ENCODE measurements at regions not wholly inside any gene's neighbourhood (a gene's known extent, or its start where the extent isn't known, plus 50 kb on each side); places are given as distances from the start of the nearest gene placed in this dataset.
"Not testable (repeated sequence)": the region's sequence is repeated elsewhere in the genome, so short reads cannot be mapped to it uniquely, and the experiment has no call there.

DNA sequence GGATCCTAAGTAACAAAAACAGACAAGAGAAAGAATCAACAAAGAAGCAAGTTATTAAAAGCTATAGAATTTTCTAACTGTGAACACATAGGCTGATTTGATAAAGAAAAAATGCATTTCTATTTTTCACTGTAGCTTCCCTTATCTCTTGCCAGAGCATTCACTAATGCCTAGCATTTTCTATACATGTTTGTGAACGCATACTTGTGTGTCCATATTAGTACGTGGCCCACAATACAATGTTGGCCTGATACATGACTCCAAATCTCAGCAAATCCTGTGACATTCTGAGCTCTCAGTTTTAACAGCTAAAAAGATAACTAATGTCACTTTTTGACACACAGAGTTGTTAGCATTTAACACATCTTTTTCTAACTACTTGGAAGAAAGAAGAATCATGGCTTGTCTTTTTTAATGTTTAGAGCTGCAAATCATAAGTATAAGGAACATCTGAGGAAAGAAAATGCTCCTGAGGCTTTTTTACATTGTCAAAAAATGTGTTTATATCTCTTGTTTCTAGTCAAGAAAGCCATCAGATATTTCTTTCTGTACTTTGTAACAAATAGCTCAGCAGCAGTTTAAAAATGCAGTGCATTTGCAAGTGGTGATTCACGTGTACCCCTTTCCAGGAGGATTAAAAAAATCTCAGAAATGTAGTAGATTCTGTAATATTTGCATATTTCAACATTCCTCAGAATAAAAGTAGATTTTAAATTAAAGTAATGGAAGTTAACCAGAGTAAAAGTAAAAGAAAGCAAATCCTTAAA lies 1646.8 kb upstream of the TMEFF2 start:
- H3K27me3 Mint-ChIP-seq: no peaks in the 10 kb centered on the region
- no peaks in the 10 kb centered on the region for H3K36me3 Mint-ChIP-seq (ENCODE audit: low read depth)
- DNase-seq: no peak
- no peak overlapping the region for H3K27ac Mint-ChIP-seq
- no peak for ATAC-seq
- H3K4me1 Mint-ChIP-seq: no peaks in the 10 kb centered on the region
- H3K9me3 ChIP-seq (ENCODE audit: control insufficient read depth, low read length, poor library complexity, severe bottlenecking): no peaks in the 10 kb centered on the region
- no peak overlapping the region for H3K4me3 Mint-ChIP-seq

DNA sequence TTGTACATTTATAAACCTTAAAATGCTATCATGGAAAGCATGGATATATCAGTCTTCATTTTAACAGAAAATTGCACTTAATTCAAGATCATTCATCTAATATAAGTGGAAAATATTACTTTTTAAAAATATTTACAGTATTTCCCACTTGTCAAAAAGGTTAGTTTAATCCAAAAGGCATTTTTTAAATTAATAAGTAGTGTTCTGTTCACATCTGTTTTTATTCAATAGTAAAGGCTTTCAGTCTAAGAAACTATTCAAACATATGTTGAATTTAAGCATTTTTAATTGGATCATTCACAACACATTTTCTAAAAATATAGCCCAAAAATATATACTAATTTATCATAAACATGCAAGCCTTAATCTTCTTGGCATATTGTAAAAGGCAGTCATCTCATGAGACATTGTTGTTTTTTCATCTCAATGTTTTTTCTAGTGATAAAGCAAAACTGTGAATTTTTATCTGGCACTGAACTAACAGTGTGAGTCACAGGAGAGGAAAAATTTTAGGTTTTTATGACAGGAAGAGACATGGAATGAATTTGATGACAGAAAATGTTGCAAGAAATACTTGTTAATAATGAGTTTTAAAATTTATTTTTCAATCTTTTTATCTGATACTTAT lies 1642.5 kb upstream of the TMEFF2 start:
- no peaks in the 10 kb centered on the region for H3K9me3 ChIP-seq (ENCODE audit: control insufficient read depth, low read length, poor library complexity, severe bottlenecking)
- H3K4me1 Mint-ChIP-seq: no peaks in the 10 kb centered on the region
- H3K4me3 Mint-ChIP-seq: no peak overlapping the region
- H3K36me3 Mint-ChIP-seq (ENCODE audit: low read depth): no peaks in the 10 kb centered on the region
- ATAC-seq (no peak), DNase-seq (no peak)
- H3K27me3 Mint-ChIP-seq: no peaks in the 10 kb centered on the region
- H3K27ac Mint-ChIP-seq: no peak overlapping the region

DNA sequence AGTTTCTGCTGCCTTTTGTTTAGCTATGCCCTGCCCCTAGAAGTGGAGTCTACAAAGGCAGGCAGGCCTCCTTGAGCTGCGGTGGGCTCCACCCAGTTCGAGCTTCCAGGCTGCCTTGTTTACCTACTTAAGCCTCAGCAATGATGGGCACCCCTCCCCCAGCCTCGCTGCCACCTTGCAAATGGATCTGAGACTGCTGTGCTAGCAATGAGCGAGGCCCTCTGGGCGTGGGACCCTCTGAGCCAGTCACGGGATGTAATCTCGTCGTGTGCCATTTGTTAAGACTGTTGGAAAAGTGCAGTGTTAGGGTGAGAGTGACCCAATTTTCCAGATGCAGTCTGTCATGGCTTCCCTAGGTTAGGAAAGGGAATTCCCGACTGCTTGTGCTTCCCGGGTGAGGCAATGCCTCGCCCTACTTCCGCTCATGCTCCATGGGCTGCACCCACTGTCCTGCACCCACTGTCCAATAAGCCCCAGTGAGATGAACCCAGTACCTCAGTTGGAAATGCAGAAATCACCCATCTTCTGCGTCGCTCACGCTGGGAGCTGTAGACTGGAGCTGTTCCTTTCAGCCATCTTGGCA lies 1641.8 kb upstream of the TMEFF2 start:
- not testable (repeated sequence) for H3K36me3 Mint-ChIP-seq (ENCODE audit: low read depth); ATAC-seq; H3K4me3 Mint-ChIP-seq; H3K27ac Mint-ChIP-seq; H3K4me1 Mint-ChIP-seq; DNase-seq; H3K27me3 Mint-ChIP-seq; H3K9me3 ChIP-seq (ENCODE audit: control insufficient read depth, low read length, poor library complexity, severe bottlenecking)

DNA sequence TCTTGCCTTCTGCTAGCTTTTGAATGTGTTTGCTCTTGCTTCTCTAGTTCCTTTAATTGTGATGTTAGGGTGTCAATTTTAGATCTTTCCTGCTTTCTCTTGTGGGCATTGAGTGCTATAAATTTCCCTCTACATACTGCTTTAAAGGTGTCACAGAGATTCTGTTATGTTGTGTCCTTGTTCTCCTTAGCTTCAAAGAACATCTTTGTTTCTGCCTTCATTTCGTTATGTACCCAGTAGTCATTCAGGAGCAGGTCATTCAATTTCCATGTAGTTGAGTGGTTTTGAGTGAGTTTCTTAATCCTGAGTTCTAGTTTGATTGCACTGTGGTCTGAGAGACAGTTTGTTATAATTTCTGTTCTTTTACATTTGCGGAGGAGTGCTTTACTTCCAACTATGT lies 1639.2 kb upstream of the TMEFF2 start:
- not testable (repeated sequence) for H3K36me3 Mint-ChIP-seq (ENCODE audit: low read depth); H3K27ac Mint-ChIP-seq; H3K9me3 ChIP-seq (ENCODE audit: control insufficient read depth, low read length, poor library complexity, severe bottlenecking); ATAC-seq; H3K4me1 Mint-ChIP-seq; DNase-seq; H3K4me3 Mint-ChIP-seq; H3K27me3 Mint-ChIP-seq

GRCh38 chr2:193824474-193824873 lies 1629.7 kb upstream of the TMEFF2 start:
- Mint-ChIP-seq H3K27me3 (no peaks in the 10 kb centered on the region), H3K4me1 (no peaks in the 10 kb centered on the region), H3K4me3 (no peak overlapping the region), H3K27ac (no peak overlapping the region), H3K36me3 (ENCODE audit: low read depth) (no peaks in the 10 kb centered on the region)
- no peak for ATAC-seq
- no peak for DNase-seq
- H3K9me3 ChIP-seq (ENCODE audit: control insufficient read depth, low read length, poor library complexity, severe bottlenecking): no peaks in the 10 kb centered on the region

- no peaks in the 10 kb centered on the region for H3K4me1 Mint-ChIP-seq
- no peaks in the 10 kb centered on the region for H3K27me3 Mint-ChIP-seq
- no peak for ATAC-seq
- no peaks in the 10 kb centered on the region for H3K9me3 ChIP-seq (ENCODE audit: control insufficient read depth, low read length, poor library complexity, severe bottlenecking)
- H3K27ac Mint-ChIP-seq: no peak overlapping the region
- H3K4me3 Mint-ChIP-seq: no peak overlapping the region
- no peak for DNase-seq
- no peaks in the 10 kb centered on the region for H3K36me3 Mint-ChIP-seq (ENCODE audit: low read depth)
Measured at GRCh38 chr2:193818801-193819499, 1624.2 kb upstream of the TMEFF2 start.

- DNase-seq (no peak), ATAC-seq (no peak)
- no peaks in the 10 kb centered on the region for H3K9me3 ChIP-seq (ENCODE audit: control insufficient read depth, low read length, poor library complexity, severe bottlenecking)
- no peaks in the 10 kb centered on the region for H3K27me3 Mint-ChIP-seq
- H3K27ac Mint-ChIP-seq: no peak overlapping the region
- no peaks in the 10 kb centered on the region for H3K4me1 Mint-ChIP-seq
- no peak overlapping the region for H3K4me3 Mint-ChIP-seq
- H3K36me3 Mint-ChIP-seq (ENCODE audit: low read depth): no peaks in the 10 kb centered on the region
Measured at GRCh38 chr2:193816008-193816407, 1621.3 kb upstream of the TMEFF2 start.

GRCh38 chr2:193810533-193810932 lies 1615.8 kb upstream of the TMEFF2 start:
- H3K36me3 Mint-ChIP-seq (ENCODE audit: low read depth): no peaks in the 10 kb centered on the region
- H3K4me1 Mint-ChIP-seq: no peaks in the 10 kb centered on the region
- H3K27me3 Mint-ChIP-seq: no peaks in the 10 kb centered on the region
- DNase-seq (no peak), ATAC-seq (no peak)
- H3K4me3 Mint-ChIP-seq: no peak overlapping the region
- H3K9me3 ChIP-seq (ENCODE audit: control insufficient read depth, low read length, poor library complexity, severe bottlenecking): no peaks in the 10 kb centered on the region
- H3K27ac Mint-ChIP-seq: no peak overlapping the region

GRCh38 chr2:193808877-193809276 lies 1614.1 kb upstream of the TMEFF2 start:
- DNase-seq (no peak), ATAC-seq (no peak)
- Mint-ChIP-seq H3K4me1 (no peaks in the 10 kb centered on the region), H3K36me3 (ENCODE audit: low read depth) (no peaks in the 10 kb centered on the region), H3K27me3 (no peaks in the 10 kb centered on the region), H3K27ac (no peak overlapping the region), H3K4me3 (no peak overlapping the region)
- no peaks in the 10 kb centered on the region for H3K9me3 ChIP-seq (ENCODE audit: control insufficient read depth, low read length, poor library complexity, severe bottlenecking)

DNA sequence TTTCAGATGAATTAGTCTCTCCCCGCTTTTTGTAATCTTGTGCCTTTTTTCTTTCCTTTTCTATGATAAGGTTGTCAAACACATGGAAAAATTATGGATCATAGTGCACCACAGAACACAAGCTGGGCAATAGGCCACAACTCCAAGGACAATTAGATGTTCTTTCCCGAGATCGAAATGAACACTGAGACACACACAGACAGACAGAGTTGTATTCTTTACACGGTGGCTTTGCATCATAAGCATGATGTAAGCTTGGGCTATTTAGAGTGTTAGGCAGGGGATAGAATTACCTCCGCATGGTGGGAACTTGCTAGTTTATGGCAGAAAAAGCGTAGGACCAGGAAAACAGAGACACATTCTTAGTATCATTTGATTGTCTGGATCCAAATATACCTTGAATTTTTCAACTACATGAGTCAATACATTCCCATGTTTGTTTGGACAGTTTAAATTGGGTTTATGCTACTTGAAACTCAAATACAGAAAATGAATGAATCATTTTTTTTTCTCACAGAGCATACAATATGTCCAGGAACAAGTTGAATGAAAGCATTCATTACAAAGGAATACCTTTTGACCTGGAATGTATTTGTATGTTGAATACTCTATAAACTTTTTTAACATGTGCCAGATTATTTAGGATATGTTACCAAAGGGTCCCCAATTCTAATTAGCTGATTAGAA lies 1611.5 kb upstream of the TMEFF2 start:
- no peaks in the 10 kb centered on the region for H3K9me3 ChIP-seq (ENCODE audit: control insufficient read depth, low read length, poor library complexity, severe bottlenecking)
- H3K27ac Mint-ChIP-seq: no peak overlapping the region
- ATAC-seq (no peak), DNase-seq (no peak)
- no peaks in the 10 kb centered on the region for H3K36me3 Mint-ChIP-seq (ENCODE audit: low read depth)
- H3K27me3 Mint-ChIP-seq: no peaks in the 10 kb centered on the region
- H3K4me3 Mint-ChIP-seq: no peak overlapping the region
- H3K4me1 Mint-ChIP-seq: no peaks in the 10 kb centered on the region

DNA sequence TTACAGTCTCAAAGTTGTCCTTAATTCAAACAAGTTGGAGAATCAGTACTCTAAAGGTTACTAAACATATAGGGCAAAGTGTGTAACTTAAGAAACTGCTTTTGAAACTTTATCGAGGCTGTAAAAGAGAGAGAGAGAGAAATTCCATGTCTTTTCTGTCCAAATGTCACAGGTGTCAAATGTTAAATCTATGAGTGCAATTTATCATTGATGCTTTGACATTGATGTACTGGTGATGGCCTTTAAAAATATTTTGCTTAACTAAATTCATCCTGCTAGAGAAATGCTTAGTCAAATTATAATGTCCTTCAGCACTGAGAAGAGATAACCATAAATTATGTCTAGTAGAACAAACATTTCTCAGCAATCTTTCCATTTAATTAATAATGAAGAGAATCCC lies 1602.1 kb upstream of the TMEFF2 start:
- Mint-ChIP-seq H3K4me1 (no peaks in the 10 kb centered on the region), H3K36me3 (ENCODE audit: low read depth) (no peaks in the 10 kb centered on the region), H3K4me3 (no peak overlapping the region), H3K27me3 (no peaks in the 10 kb centered on the region), H3K27ac (no peak overlapping the region)
- H3K9me3 ChIP-seq (ENCODE audit: control insufficient read depth, low read length, poor library complexity, severe bottlenecking): no peaks in the 10 kb centered on the region
- ATAC-seq (no peak), DNase-seq (no peak)

- Mint-ChIP-seq H3K36me3 (ENCODE audit: low read depth) (no peaks in the 10 kb centered on the region), H3K27me3 (no peaks in the 10 kb centered on the region), H3K4me1 (no peaks in the 10 kb centered on the region), H3K27ac (no peak overlapping the region), H3K4me3 (no peak overlapping the region)
- no peak for DNase-seq
- H3K9me3 ChIP-seq (ENCODE audit: control insufficient read depth, low read length, poor library complexity, severe bottlenecking): no peaks in the 10 kb centered on the region
- ATAC-seq: no peak
Measured at GRCh38 chr2:193793914-193794313, 1599.2 kb upstream of the TMEFF2 start.

DNA sequence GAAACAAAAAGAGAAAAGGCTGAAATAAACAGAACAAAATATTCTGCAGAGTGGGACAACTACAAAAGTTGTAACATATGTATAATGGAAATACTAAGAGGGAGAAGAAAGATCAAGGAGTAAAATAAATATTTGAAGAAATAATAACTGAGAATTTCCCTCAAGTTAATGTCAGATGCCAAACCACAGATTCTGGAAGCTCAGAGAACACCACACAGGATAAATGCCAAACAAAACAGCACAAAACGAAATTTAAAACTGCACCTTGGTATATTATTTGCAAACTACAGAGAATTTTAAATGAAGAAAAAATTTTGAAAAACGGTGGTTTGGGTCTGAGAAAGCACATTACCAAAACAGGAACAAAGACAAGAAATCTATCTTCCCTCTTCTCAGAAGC lies 1588.9 kb upstream of the TMEFF2 start:
- no peak for DNase-seq
- H3K27me3 Mint-ChIP-seq: no peaks in the 10 kb centered on the region
- no peaks in the 10 kb centered on the region for H3K36me3 Mint-ChIP-seq (ENCODE audit: low read depth)
- no peaks in the 10 kb centered on the region for H3K4me1 Mint-ChIP-seq
- no peaks in the 10 kb centered on the region for H3K9me3 ChIP-seq (ENCODE audit: control insufficient read depth, low read length, poor library complexity, severe bottlenecking)
- H3K27ac Mint-ChIP-seq: no peak overlapping the region
- H3K4me3 Mint-ChIP-seq: no peak overlapping the region
- ATAC-seq: no peak
